Activated naive CD4-positive, alpha-beta T cell treated with anti-CD3 and anti-CD28 coated beads, Interleukin-2, amount 10 ng/mL, durations not matched to agents 7 days and 5 days (primary cell): ENCODE measurements at regions not wholly inside any gene's neighbourhood (a gene's known extent, or its start where the extent isn't known, plus 50 kb on each side); places are given as distances from the start of the nearest gene placed in this dataset.
"Not testable (repeated sequence)": the region's sequence is repeated elsewhere in the genome, so short reads cannot be mapped to it uniquely, and the experiment has no call there.

Experiments used
- CTCF ChIA-PET: fragments of 350-600 bp; sonication (Branson Sonifier 250); formaldehyde crosslinking; loops from one replicate; lab custom pipeline; 2021; ENCODE audit warnings: antibody characterized with exemption; lab: Charles Lee
- DNase-seq: peaks from one replicate; pipeline ENCODE4 v3.0.0-alpha.2; 2020
- H3K27ac Mint-ChIP-seq: one replicate; pipeline ENCODE4 v1.8.0; 2021; ENCODE audit warnings: mild to moderate bottlenecking, moderate library complexity, mixed read lengths
- H3K27me3 Mint-ChIP-seq: one replicate; pipeline ENCODE4 v1.8.0; 2021; ENCODE audit warnings: mild to moderate bottlenecking, mixed read lengths
- H3K36me3 Mint-ChIP-seq: one replicate; pipeline ENCODE4 v1.8.0; 2021; ENCODE audit warnings: mixed read lengths
- H3K4me1 Mint-ChIP-seq: one replicate; pipeline ENCODE4 v1.8.0; 2021; ENCODE audit warnings: mixed read lengths
- H3K4me3 Mint-ChIP-seq: one replicate; pipeline ENCODE4 v1.8.0; 2021; ENCODE audit warnings: mild to moderate bottlenecking, moderate library complexity, mixed read lengths
- H3K9me3 Mint-ChIP-seq: one replicate; pipeline ENCODE4 v1.8.0; 2021; ENCODE audit warnings: mixed read lengths

GRCh38 chr2:176873403-176873802 is 339.2 kb upstream of the HNRNPA3 start:
- H3K4me3 Mint-ChIP-seq, result no peak overlapping the region
- H3K27me3 Mint-ChIP-seq, result peaks cover 1% of the 10 kb centered on the region
- no peak overlapping the region for H3K27ac Mint-ChIP-seq
- DNase-seq, result no peak
- peaks cover 11% of the 10 kb centered on the region for H3K9me3 Mint-ChIP-seq
- H3K4me1 Mint-ChIP-seq, result peaks cover 3% of the 10 kb centered on the region
- H3K36me3 Mint-ChIP-seq, result no peaks in the 10 kb centered on the region
- CTCF ChIA-PET, result interaction anchor here (1.0 kb wide), 1 partner anchor 275 kb away, joined by 3 read pairs; no protein-coding TSS in a partner anchor

- Mint-ChIP-seq H3K4me1 (peaks cover 3% of the 10 kb centered on the region), H3K4me3 (no peak overlapping the region), H3K9me3 (peaks cover 7% of the 10 kb centered on the region), H3K27ac (no peak overlapping the region), H3K27me3 (peaks cover 3% of the 10 kb centered on the region), H3K36me3 (no peaks in the 10 kb centered on the region)
- DNase-seq, result no peak
- CTCF ChIA-PET, result interaction anchor here (0.8 kb wide), 1 partner anchor 45 kb away, joined by 3 read pairs; no protein-coding TSS in a partner anchor
Observed at GRCh38 chr2:176876493-176877103, 336.0 kb upstream of the HNRNPA3 start.

DNA sequence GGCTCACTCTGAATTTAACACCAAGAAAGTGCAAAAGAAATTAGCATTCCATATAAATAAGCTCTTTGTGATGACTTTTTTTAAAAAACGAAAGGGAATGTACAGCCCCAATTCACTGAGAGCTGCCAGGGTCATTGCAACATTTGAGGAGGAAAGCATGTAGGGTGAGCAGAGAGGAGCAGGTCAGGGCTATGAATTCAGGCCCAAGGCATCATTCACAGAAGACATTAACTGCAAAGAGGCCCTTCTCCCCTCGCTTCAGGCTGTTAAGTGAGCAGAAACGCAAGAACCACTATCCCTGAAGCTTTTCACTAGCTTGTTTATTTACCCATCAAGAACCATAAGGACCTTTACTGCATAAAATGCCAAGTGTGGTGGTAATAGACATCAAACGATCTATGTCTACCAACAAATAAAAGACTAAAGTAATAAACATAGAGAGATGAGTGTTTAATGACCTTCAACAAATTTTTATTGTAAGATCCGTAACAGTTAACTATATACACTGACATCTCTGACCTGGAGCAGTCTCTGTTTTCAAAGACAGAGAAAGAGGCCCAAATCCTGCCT is 333.1 kb upstream of the HNRNPA3 start:
- Mint-ChIP-seq H3K4me3 (no peak overlapping the region), H3K36me3 (no peaks in the 10 kb centered on the region), H3K27ac (no peak overlapping the region), H3K27me3 (peaks cover 3% of the 10 kb centered on the region), H3K4me1 (peaks cover 3% of the 10 kb centered on the region), H3K9me3 (no peaks in the 10 kb centered on the region)
- CTCF ChIA-PET, result no interaction called here
- no peak for DNase-seq

DNA sequence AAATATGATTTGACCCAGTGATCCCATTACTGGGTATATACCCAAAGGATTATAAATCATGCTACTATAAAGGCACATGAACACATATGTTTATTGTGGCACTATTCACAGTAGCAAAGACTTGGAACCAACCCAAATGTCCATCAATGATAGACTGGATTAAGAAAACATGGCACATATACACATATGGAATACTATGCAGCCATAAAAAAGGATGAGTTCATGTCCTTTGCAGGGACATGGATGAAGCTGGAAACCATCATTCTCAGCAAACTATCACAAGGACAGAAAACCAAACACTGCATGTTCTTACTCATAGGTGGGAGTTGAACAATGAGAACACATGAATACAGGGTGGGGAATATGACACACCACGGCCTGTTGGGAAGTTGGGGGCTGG is 330.5 kb upstream of the HNRNPA3 start:
- H3K4me1 Mint-ChIP-seq, H3K27ac Mint-ChIP-seq, H3K27me3 Mint-ChIP-seq, CTCF ChIA-PET, H3K4me3 Mint-ChIP-seq, DNase-seq, H3K9me3 Mint-ChIP-seq, H3K36me3 Mint-ChIP-seq: not testable (repeated sequence)

DNA sequence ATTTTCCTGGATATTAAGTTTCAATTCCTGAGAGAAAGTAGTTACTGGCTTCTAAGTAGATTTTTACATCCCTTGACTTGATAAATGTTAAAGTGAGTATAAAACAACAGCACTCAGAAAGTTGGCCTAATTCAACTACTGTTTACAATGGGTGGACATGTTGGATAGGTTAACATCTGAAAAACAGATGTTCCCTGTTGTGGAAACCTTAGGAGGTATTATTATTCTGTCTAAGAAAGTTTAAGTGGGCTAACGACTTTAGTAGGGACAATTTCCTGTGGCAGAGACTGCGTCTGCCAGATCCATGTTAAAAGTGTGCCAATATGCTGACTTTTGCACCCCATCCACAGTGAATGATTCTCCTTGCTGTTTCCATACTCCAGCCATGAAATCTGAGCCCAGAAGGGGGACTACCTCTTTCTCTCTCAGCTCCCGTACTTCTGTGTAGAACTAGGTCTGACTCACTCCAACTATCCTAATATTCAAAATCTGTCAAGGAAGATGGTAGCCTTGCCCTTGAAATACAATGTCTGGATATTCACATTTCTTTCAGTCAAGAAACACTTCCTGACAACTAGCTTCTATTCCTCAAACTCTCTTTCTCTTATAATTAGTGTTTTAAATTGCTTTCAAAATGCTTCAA is 327.5 kb upstream of the HNRNPA3 start:
- H3K4me1 Mint-ChIP-seq, result no peaks in the 10 kb centered on the region
- no peaks in the 10 kb centered on the region for H3K36me3 Mint-ChIP-seq
- H3K27me3 Mint-ChIP-seq, result peaks cover 5% of the 10 kb centered on the region

GRCh38 chr2:176885661-176886060 is 326.9 kb upstream of the HNRNPA3 start:
- no peak overlapping the region for H3K4me3 Mint-ChIP-seq
- DNase-seq, result no peak
- no peaks in the 10 kb centered on the region for H3K36me3 Mint-ChIP-seq
- H3K27ac Mint-ChIP-seq, result no peak overlapping the region
- CTCF ChIA-PET, result no interaction called here
- H3K4me1 Mint-ChIP-seq, result no peaks in the 10 kb centered on the region
- H3K9me3 Mint-ChIP-seq, result no peaks in the 10 kb centered on the region
- H3K27me3 Mint-ChIP-seq, result peaks cover 5% of the 10 kb centered on the region

More for the DNA sequence above, 327.5 kb upstream of the HNRNPA3 start:
- Mint-ChIP-seq H3K4me3 (no peak overlapping the region), H3K27ac (no peak overlapping the region), H3K9me3 (no peaks in the 10 kb centered on the region)
- DNase-seq, result no peak
- CTCF ChIA-PET, result no interaction called here

DNA sequence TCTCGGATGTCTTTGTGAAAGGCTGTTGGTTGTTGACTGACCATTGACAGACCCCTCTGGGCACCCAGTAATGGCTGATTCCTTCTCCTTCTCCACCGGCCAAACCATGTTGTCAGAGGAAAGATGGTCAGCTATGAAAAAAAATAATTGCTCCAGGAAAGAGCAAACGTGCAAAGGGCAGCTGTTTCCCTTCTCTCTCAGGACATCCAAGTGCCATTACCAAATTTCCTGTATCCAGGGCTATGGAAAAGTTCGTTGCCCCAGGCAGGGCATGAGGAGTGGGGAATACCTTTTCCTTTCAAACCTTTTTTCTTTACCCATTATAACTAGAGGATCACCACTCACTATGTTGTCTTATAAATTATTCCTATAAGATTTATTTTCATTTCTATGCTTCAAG is 321.5 kb upstream of the HNRNPA3 start:
- H3K36me3 Mint-ChIP-seq, result no peaks in the 10 kb centered on the region
- H3K4me1 Mint-ChIP-seq, result no peaks in the 10 kb centered on the region
- DNase-seq, result no peak
- CTCF ChIA-PET, result no interaction called here
- H3K9me3 Mint-ChIP-seq, result no peaks in the 10 kb centered on the region
- no peak overlapping the region for H3K4me3 Mint-ChIP-seq
- H3K27ac Mint-ChIP-seq, result no peak overlapping the region
- H3K27me3 Mint-ChIP-seq, result peaks cover 5% of the 10 kb centered on the region

GRCh38 chr2:176891857-176892256 is 320.7 kb upstream of the HNRNPA3 start:
- no peak for DNase-seq
- no peak overlapping the region for H3K27ac Mint-ChIP-seq
- no peaks in the 10 kb centered on the region for H3K4me1 Mint-ChIP-seq
- H3K9me3 Mint-ChIP-seq, result no peaks in the 10 kb centered on the region
- no peak overlapping the region for H3K4me3 Mint-ChIP-seq
- peaks cover 5% of the 10 kb centered on the region for H3K27me3 Mint-ChIP-seq
- no peaks in the 10 kb centered on the region for H3K36me3 Mint-ChIP-seq
- CTCF ChIA-PET, result no interaction called here

- peaks cover 8% of the 10 kb centered on the region for H3K27me3 Mint-ChIP-seq
- H3K36me3 Mint-ChIP-seq, result no peaks in the 10 kb centered on the region
- no peak overlapping the region for H3K27ac Mint-ChIP-seq
- H3K4me3 Mint-ChIP-seq, result no peak overlapping the region
- CTCF ChIA-PET, result interaction anchor here (0.6 kb wide), 1 partner anchor 140 kb away, joined by 3 read pairs; no protein-coding TSS in a partner anchor
- no peaks in the 10 kb centered on the region for H3K9me3 Mint-ChIP-seq
- no peaks in the 10 kb centered on the region for H3K4me1 Mint-ChIP-seq
- DNase-seq, result no peak
Observed at GRCh38 chr2:176892676-176893226, 319.8 kb upstream of the HNRNPA3 start.

DNA sequence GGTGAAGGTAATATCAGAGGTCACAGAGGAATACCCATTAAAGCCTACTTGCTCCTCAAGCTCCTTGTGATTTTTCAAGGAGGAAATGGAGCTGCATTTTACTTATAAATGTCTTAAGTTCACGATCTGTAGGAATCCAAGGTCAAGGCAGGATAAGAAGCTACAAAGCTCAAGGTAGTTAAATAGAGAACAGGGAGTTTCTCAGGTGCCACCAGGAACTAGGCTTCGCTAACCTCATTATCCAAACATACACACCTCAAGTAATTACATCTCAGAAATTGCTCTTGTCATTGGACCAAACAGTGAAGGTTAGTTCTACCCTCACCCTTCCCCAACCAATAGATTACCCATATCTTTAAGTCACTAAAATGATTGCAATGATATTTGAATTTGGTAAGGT is 317.4 kb upstream of the HNRNPA3 start:
- Mint-ChIP-seq H3K9me3 (no peaks in the 10 kb centered on the region), H3K36me3 (no peaks in the 10 kb centered on the region), H3K27ac (no peak overlapping the region), H3K27me3 (peaks cover 4% of the 10 kb centered on the region), H3K4me3 (no peak overlapping the region), H3K4me1 (no peaks in the 10 kb centered on the region)
- CTCF ChIA-PET, result no interaction called here
- no peak for DNase-seq

DNA sequence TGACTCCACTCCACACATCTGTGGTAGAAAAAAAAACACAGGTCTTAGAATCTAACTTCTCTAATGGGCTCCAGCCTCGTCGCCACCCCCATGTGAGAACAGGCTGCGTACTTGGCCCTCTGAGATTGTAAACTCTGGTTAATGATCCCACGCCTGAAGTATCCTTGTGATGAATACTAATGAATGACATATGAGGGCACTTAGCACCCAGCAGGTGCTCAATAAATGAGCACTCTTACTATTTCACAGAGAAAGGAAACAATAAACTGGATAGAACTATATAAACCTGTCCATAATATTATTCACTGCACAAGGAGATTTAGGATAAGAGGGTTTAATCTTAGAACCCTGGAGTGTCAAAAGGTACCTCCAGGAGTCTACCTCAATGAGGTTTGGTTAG is 310.1 kb upstream of the HNRNPA3 start:
- Mint-ChIP-seq H3K9me3 (no peaks in the 10 kb centered on the region), H3K4me3 (no peak overlapping the region), H3K27ac (no peak overlapping the region), H3K36me3 (no peaks in the 10 kb centered on the region), H3K4me1 (no peaks in the 10 kb centered on the region), H3K27me3 (peaks cover 9% of the 10 kb centered on the region)
- DNase-seq, result no peak
- CTCF ChIA-PET, result no interaction called here

GRCh38 chr2:176904053-176904452 is 308.5 kb upstream of the HNRNPA3 start:
- H3K4me1 Mint-ChIP-seq, CTCF ChIA-PET, H3K27ac Mint-ChIP-seq, H3K4me3 Mint-ChIP-seq, H3K9me3 Mint-ChIP-seq, H3K27me3 Mint-ChIP-seq, H3K36me3 Mint-ChIP-seq, DNase-seq: not testable (repeated sequence)

- CTCF ChIA-PET, result no interaction called here
- no peak overlapping the region for H3K27ac Mint-ChIP-seq
- no peaks in the 10 kb centered on the region for H3K9me3 Mint-ChIP-seq
- no peaks in the 10 kb centered on the region for H3K4me1 Mint-ChIP-seq
- no peaks in the 10 kb centered on the region for H3K36me3 Mint-ChIP-seq
- no peak for DNase-seq
- peaks cover 8% of the 10 kb centered on the region for H3K27me3 Mint-ChIP-seq
- H3K4me3 Mint-ChIP-seq, result no peak overlapping the region
Observed at GRCh38 chr2:176907341-176907740, 305.3 kb upstream of the HNRNPA3 start.

- no peaks in the 10 kb centered on the region for H3K9me3 Mint-ChIP-seq
- H3K27me3 Mint-ChIP-seq, result peaks cover 7% of the 10 kb centered on the region
- DNase-seq, result no peak
- CTCF ChIA-PET, result interaction anchor here (0.7 kb wide), 1 partner anchor 1384 kb away, joined by 3 read pairs; no protein-coding TSS in a partner anchor
- no peak overlapping the region for H3K4me3 Mint-ChIP-seq
- no peaks in the 10 kb centered on the region for H3K4me1 Mint-ChIP-seq
- H3K27ac Mint-ChIP-seq, result no peak overlapping the region
- H3K36me3 Mint-ChIP-seq, result no peaks in the 10 kb centered on the region
Observed at GRCh38 chr2:176910828-176911227, 301.8 kb upstream of the HNRNPA3 start.

GRCh38 chr2:176913955-176914354 is 298.6 kb upstream of the HNRNPA3 start:
- CTCF ChIA-PET, result no interaction called here

More at GRCh38 chr2:176913955-176914354, 298.6 kb upstream of the HNRNPA3 start:
- Mint-ChIP-seq H3K27ac (no peak overlapping the region), H3K36me3 (no peaks in the 10 kb centered on the region), H3K27me3 (peaks cover 7% of the 10 kb centered on the region), H3K4me1 (no peaks in the 10 kb centered on the region), H3K4me3 (no peak overlapping the region), H3K9me3 (no peaks in the 10 kb centered on the region)
- no peak for DNase-seq
